WTC11 (cell line): ENCODE measurements at regions not wholly inside any gene's neighbourhood (a gene's known extent, or its start where the extent isn't known, plus 50 kb on each side); places are given as distances from the start of the nearest gene placed in this dataset.

Experiments
- ATF3 ChIP-seq: sonication (generic); formaldehyde crosslinking; conservative IDR thresholded peaks from 2 replicates; pipeline ENCODE4 v1.8.1; 2022; ENCODE audit warnings: mild to moderate bottlenecking, missing genetic modification reagents
- CTCF ChIP-seq: fragments of 200-600 bp; IDR thresholded peaks from 2 replicates; pipeline ENCODE4 v1.8.0; 2022; ENCODE audit warnings: antibody characterized with exemption
- FOXJ3 ChIP-seq: sonication (generic); formaldehyde crosslinking; IDR thresholded peaks from 2 replicates; pipeline ENCODE4 v1.9.0; 2021; ENCODE audit warnings: missing genetic modification reagents, mild to moderate bottlenecking, borderline replicate concordance
- FOXP4 ChIP-seq: sonication (generic); formaldehyde crosslinking; IDR thresholded peaks from 2 replicates; pipeline ENCODE4 v1.8.0; 2022; ENCODE audit warnings: mild to moderate bottlenecking, missing genetic modification reagents
- GABPB1 ChIP-seq: sonication (generic); formaldehyde crosslinking; IDR thresholded peaks from 2 replicates; pipeline ENCODE4 v1.8.1; 2023; ENCODE audit warnings: mild to moderate bottlenecking, missing genetic modification reagents
- HMGXB4 ChIP-seq: sonication (generic); formaldehyde crosslinking; IDR thresholded peaks from 2 replicates; pipeline ENCODE4 v1.8.1; 2023; ENCODE audit warnings: mild to moderate bottlenecking, moderate library complexity, missing genetic modification reagents
- PREB ChIP-seq: sonication (generic); formaldehyde crosslinking; IDR thresholded peaks from 2 replicates; pipeline ENCODE4 v1.8.1; 2022; ENCODE audit warnings: mild to moderate bottlenecking, missing genetic modification reagents, moderate library complexity, borderline replicate concordance
- ZNF317 ChIP-seq: sonication (generic); formaldehyde crosslinking; IDR thresholded peaks from 2 replicates; pipeline ENCODE4 v1.8.1; 2023; ENCODE audit warnings: low read depth, mild to moderate bottlenecking, moderate library complexity, missing genetic modification reagents, borderline replicate concordance
- TF ChIP-seq, protein P1 (sequence below): sonication (generic); formaldehyde crosslinking; conservative IDR thresholded peaks from 2 replicates; pipeline ENCODE4 v1.8.1; 2023; ENCODE audit warnings: mild to moderate bottlenecking, low read depth, missing genetic modification reagents, moderate library complexity
- TF ChIP-seq, protein P2 (sequence below): sonication (generic); formaldehyde crosslinking; IDR thresholded peaks from 2 replicates; pipeline ENCODE4 v1.8.0; 2022; ENCODE audit warnings: mild to moderate bottlenecking, missing genetic modification reagents

DNA sequence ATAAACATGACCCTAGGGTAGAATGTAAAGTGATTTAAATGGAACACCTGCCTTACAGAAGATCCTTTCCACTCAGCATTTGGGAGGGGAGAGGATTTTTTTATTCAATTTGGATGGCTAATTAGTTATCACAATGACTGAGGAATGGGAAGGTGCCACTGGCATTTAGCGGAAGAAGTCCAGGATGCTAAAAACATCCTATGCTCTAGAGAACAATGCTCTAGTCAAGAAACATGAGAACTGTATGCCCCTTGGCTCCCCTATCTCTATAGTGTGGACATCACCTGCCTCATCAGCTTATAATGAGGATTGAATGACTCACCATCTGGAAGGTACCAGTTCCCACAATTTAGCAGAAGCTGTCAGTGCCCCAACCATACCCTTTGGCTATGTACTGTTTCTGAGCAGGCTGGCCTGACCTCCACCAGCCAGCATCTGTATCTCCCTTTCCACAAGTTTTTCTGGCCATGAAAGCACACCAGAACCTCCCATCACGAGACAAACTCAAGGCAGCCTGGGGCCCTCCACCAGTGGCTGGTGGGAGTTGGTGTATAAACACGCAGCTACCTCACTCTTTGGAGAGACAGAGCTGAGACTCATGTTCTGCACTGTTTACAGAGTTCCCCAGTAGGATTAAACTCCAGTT, 109.7 kb upstream of the VASH1 start:
- TF ChIP-seq CTCF (no peak), FOXP4 (CRISPR knock-in tag) (no peak), FOXJ3 (CRISPR knock-in tag) (no peak), PREB (CRISPR knock-in tag) (no peak), ATF3 (CRISPR knock-in tag) (no peak), GABPB1 (no peak), ZNF317 (CRISPR knock-in tag) (no peak), HMGXB4 (CRISPR knock-in tag) (no peak)
- TF ChIP-seq, protein P1, sequence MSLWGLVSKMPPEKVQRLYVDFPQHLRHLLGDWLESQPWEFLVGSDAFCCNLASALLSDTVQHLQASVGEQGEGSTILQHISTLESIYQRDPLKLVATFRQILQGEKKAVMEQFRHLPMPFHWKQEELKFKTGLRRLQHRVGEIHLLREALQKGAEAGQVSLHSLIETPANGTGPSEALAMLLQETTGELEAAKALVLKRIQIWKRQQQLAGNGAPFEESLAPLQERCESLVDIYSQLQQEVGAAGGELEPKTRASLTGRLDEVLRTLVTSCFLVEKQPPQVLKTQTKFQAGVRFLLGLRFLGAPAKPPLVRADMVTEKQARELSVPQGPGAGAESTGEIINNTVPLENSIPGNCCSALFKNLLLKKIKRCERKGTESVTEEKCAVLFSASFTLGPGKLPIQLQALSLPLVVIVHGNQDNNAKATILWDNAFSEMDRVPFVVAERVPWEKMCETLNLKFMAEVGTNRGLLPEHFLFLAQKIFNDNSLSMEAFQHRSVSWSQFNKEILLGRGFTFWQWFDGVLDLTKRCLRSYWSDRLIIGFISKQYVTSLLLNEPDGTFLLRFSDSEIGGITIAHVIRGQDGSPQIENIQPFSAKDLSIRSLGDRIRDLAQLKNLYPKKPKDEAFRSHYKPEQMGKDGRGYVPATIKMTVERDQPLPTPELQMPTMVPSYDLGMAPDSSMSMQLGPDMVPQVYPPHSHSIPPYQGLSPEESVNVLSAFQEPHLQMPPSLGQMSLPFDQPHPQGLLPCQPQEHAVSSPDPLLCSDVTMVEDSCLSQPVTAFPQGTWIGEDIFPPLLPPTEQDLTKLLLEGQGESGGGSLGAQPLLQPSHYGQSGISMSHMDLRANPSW (CRISPR knock-in tag) = no peak
- TF ChIP-seq, protein P2, sequence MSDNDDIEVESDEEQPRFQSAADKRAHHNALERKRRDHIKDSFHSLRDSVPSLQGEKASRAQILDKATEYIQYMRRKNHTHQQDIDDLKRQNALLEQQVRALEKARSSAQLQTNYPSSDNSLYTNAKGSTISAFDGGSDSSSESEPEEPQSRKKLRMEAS (CRISPR knock-in tag) = no peak
